ENCODE measurements at regions not wholly inside any gene's neighbourhood (a gene's known extent, or its start where the extent isn't known, plus 50 kb on each side); places are given as distances from the start of the nearest gene placed in this dataset.

DNA sequence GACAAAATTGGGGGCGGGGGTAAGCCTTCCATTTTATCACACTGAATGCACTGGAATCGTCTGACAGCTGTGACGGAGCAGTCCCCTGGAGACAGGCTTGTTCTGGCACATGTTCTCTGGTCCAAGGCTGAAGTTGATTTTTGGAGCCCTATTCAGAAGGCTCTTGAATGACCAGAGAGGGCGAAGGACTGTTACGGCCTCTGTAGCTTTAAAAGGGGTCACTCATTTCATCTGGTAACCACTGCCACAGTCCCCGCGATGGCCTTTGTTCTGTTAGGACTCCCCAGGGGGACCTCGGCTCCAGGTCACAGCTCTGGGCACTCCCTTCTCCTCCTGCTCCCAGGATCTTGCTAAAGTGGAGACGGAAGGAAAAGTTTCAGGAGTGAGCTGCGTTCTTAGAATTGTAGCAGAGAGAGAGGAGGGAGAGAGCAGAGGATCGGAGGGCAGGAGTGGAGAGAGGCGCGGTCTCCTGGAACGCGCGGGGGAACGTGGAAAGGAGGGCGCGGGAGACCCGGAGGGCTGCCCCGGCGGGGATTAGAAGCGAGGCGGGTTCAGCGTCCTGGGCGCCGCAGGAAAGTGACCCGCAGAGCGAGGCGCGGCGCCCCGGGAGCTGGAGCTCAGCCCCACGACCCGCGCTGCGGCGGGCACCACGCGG is 134.3 kb upstream of the MYO16 start:
- H3K9me3 ChIP-seq (ENCODE audit: control extremely low read depth in 1 of 3, control insufficient read depth in 2 of 3, insufficient read depth in 1 of 3, low read length in 2 of 3): peaks cover 0 to 14% (median 0%) of the 10 kb centered on the region in 3 donors
- Mint-ChIP-seq H3K27ac (no peak overlapping the region), H3K4me3 (no peak overlapping the region)

More for the DNA sequence above, 134.3 kb upstream of the MYO16 start:
- Mint-ChIP-seq H3K27me3 (peaks cover 28% of the 10 kb centered on the region), H3K4me1 (peaks cover 4% of the 10 kb centered on the region), H3K9me3 (ENCODE audit: insufficient read depth) (peaks cover 1% of the 10 kb centered on the region)
- CTCF ChIA-PET: no interaction called here
- intact Hi-C loops (cut with micrococcal nuclease): no loop called here
- H3K79me2 ChIP-seq (ENCODE audit: control insufficient read depth, insufficient read depth, low read length): no peaks in the 10 kb centered on the region
- no peak for ATAC-seq (ENCODE audit: low read depth)
- peaks cover 0 to 17% (median 12%) of the 10 kb centered on the region in 4 experiments for H3K27me3 ChIP-seq (replicated peaks in 1 of 4; ENCODE audit: control extremely low read depth in 1 of 4, control insufficient read depth in 3 of 4, insufficient read depth in 4 of 4, low read length in 3 of 4)
- no peak overlapping the region for H3K27ac ChIP-seq (ENCODE audit: low read length in 2 of 2)
- no peak overlapping the region for H3K4me3 ChIP-seq (ENCODE audit: control extremely low read depth in 1 of 5, extremely low read depth in 1 of 5, insufficient read depth in 1 of 5, low read depth in 2 of 5, low read length in 4 of 5)
- 10% methylated on average over 38 of the region's 40 CpGs for WGBS (ENCODE audit: insufficient coverage)
- TF ChIP-seq CTCF (IDR thresholded peaks at IDR 0.05) (no peak), EZH2 (IDR thresholded peaks at IDR 0.05; ENCODE audit: borderline replicate concordance, insufficient read depth, low read depth, low read length, poor library complexity, severe bottlenecking) (no peak)
- H3K36me3 ChIP-seq (replicated peaks in 1 of 2; ENCODE audit: control extremely low read depth in 1 of 2, control insufficient read depth in 1 of 2, extremely low read depth in 1 of 2, insufficient read depth in 2 of 2, low read length in 1 of 2): no peaks in the 10 kb centered on the region
- H4K20me1 ChIP-seq (ENCODE audit: control insufficient read depth, insufficient read depth, low read length, poor library complexity, severe bottlenecking): no peaks in the 10 kb centered on the region
- no peaks in the 10 kb centered on the region for H3K4me1 ChIP-seq (ENCODE audit: control insufficient read depth in 2 of 2, insufficient read depth in 2 of 2, low read length in 2 of 2)
- no peak overlapping the region for H2AFZ ChIP-seq (ENCODE audit: insufficient read depth, low read depth, low read length, poor library complexity, severe bottlenecking)
- no peak for DNase-seq
- POLR2A ChIA-PET: no interaction called here
- H3K4me2 ChIP-seq (replicated peaks; ENCODE audit: low read depth, low read length, poor library complexity, severe bottlenecking): no peak overlapping the region
- no peak overlapping the region for H3K9ac ChIP-seq (ENCODE audit: low read length)
